GM21423 (cell line): ENCODE measurements at regions not wholly inside any gene's neighbourhood (a gene's known extent, or its start where the extent isn't known, plus 50 kb on each side); places are given as distances from the start of the nearest gene placed in this dataset.
"Not testable (repeated sequence)": the region's sequence is repeated elsewhere in the genome, so short reads cannot be mapped to it uniquely, and the experiment has no call there.

Experiments
- ATAC-seq: cut with Tn5 transposase; IDR thresholded peaks from one replicate; pipeline ENCODE4 v1.9.1; 2021; ENCODE audit warnings: mild to moderate bottlenecking, moderate library complexity; ENCODE audit not compliant: unreplicated experiment

GRCh38 chr2:208674919-208675318 lies 268.3 kb downstream of the PTH2R start:
- ATAC-seq: no peak

- not testable (repeated sequence) for ATAC-seq
These were observed 279.3 kb downstream of the PTH2R start for GRCh38 chr2:208685929-208686328.

GRCh38 chr2:208686665-208687064 lies 280.1 kb downstream of the PTH2R start:
- no peak for ATAC-seq

DNA sequence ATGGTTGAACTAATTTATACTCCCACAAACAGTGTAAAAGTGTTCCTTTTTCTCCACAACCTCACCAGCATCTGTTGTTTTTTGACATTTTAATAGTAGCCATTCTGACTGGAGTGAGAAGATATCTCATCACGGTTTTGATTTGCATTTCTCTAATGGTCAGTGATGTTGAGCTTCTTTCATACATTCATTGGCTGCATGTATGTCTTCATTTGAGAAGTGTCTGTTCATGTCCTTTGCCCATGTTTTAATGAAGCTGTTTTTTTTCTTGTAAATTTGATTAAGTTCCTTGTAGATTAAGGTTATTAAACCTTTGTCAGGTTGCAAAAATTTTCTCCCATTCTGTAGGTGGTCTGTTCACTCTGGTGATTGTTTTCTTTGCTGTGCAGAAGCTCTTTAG lies 281.1 kb downstream of the PTH2R start:
- not testable (repeated sequence) for ATAC-seq

GRCh38 chr2:208698114-208698513 lies 291.5 kb downstream of the PTH2R start:
- no peak for ATAC-seq

- no peak for ATAC-seq
These were observed 301.9 kb downstream of the PTH2R start for GRCh38 chr2:208708486-208708885.

GRCh38 chr2:208711598-208711997 lies 305.0 kb downstream of the PTH2R start:
- ATAC-seq: no peak

GRCh38 chr2:208713066-208713745 lies 306.6 kb downstream of the PTH2R start:
- ATAC-seq: no peak

- ATAC-seq: no peak
These were observed 312.2 kb downstream of the PTH2R start for GRCh38 chr2:208718828-208719227.

DNA sequence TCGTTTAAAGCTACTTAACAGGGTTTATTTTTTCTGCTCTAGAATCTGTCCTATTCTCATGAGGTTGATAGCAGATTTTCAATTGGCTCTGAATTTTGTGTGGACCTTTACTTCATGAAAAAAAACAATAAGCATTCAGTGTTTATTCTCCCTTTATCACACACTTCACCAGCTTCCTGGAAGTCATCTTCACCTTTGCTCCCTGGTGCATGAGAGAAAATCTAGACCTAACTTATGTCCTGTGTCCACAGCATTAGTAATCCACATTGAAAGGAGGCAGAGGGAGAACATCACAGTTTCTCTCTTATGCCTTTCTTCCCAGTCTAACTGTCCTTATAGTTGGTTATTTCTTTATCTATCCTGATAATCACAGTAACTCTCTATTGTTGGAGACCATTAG lies 316.1 kb downstream of the PTH2R start:
- no peak for ATAC-seq

- no peak for ATAC-seq
These were observed 318.7 kb downstream of the PTH2R start for GRCh38 chr2:208725280-208725679.

DNA sequence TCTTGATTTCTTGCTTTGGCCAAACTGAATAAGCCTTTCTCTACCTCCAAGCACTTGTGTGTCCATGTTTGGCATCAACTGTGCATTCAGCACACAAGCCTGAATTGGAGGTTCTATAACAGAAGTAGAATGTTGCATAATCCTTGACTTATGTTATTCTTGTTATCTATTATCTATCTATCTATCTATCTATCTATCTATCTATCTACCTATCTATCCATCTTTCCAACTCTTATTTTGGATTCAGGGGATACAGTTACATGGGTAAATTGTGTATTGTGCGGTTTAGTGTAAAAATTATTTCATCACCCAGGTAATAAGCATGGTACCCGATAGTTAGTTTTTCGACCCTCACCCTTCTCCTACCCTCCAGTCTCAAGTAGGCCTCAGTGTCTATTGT lies 319.6 kb downstream of the PTH2R start:
- no peak for ATAC-seq

DNA sequence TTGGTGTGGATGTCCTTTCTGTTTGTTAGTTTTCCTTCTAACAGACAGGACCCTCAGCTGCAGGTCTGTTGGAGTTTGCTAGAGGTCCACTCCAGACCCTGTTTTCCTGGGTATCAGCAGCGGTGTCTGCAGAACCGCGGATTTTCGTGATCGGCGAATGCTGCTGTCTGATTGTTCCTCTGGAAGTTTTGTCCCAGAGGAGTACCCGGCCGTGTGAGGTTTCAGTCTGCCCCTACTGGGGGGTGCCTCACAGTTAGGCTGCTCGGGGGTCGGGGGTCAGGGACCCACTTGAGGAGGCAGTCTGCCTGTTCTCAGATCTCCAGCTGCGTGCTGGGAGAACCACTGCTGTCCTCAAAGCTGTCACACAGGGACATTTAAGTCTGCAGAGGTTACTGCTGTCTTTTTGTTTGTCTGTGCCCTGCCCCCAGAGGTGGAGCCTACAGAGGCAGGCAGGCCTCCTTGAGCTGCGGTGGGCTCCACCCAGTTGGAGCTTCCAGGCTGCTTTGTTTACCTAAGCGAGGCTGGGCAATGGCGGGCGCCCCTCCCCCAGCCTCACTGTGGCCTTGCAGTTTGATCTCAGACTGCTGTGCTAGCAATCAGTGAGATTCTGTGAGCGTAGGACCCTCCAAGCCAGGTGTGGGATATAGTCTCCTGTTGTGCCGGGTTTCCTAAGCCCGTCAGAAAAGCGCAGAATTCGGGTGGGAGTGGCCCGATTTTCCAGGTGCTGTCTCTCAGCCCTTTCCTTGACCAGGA lies 345.2 kb downstream of the PTH2R start:
- not testable (repeated sequence) for ATAC-seq

DNA sequence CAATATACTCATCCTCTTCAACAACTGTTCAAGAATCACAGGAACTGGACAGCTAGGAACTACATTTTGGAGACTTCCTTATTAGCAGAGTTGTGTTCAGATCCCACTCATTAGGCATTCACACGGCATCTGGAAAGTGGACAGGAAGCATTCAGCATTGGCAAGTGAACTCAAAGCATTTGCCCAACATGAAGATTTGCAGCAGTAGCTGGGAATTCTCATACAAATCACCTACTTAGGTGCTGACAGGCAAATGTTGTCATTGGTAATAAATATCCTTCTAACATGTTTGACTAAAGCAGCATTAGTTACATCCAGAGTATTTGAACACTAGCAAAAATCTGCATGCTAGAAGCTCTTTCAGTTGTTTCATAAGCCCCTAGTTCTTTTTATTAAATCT lies 350.8 kb downstream of the PTH2R start:
- ATAC-seq: no peak

- not testable (repeated sequence) for ATAC-seq
These were observed 366.5 kb downstream of the PTH2R start for GRCh38 chr2:208773074-208773473.

- no peak for ATAC-seq
These were observed 374.6 kb downstream of the PTH2R start for GRCh38 chr2:208781166-208781565.

DNA sequence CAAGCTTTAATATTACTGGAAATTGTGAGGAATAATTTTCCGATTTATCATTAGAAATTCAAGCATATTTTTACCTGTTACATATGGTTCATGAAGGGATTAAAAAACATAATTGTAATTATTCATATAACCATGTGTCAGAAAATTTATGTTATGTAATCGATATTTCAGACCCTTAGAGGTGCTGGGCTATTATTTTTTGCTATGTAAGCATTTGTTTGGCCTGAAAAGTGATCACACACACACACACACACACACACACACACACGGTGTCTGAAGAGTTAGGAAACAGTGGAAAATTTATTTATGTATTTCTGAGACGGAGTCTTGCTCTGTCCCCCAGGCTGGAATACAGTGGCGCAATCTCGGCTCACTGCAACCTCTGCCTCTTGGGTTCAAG lies 375.5 kb downstream of the PTH2R start:
- ATAC-seq: no peak

GRCh38 chr2:208783184-208783583 lies 376.6 kb downstream of the PTH2R start:
- ATAC-seq: no peak

GRCh38 chr2:208784774-208785173 lies 378.2 kb downstream of the PTH2R start:
- not testable (repeated sequence) for ATAC-seq

DNA sequence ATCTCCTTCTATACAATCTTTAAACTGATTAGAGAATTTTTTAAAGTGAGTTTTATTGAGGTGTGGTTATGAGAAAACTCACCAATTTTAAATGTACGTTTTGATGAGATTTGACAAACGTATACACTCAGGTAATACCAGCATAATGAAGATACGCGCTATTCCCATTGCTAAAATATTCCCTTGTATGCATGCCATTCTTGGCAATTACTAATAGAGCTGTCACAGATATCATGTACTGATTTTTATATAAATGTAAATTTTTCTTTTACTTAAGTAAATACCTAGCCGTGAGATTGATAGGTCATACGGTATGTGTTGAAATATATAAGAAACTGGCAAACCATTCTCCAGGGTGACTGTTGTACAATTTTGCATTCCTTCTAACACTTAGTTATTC lies 384.7 kb downstream of the PTH2R start:
- no peak for ATAC-seq

DNA sequence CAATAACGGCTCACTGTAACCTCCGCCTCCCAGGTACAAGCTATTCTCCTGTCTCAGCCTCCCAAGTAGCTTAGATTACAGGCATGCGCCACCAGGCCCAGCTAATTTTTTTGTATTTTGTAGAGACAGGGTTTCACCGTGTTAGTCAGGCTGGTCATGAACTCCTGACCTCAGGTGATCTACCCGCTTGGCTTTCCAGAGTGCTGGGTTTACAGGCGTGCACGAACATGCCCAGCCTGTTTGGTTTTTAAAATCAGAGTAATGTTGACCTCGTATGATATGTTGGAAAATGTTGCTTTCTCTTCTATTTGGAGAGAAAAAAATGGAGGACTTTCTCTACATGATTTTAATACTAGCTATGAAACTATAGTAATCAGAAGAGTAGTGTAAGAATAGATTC lies 386.2 kb downstream of the PTH2R start:
- no peak for ATAC-seq

GRCh38 chr2:208793434-208793833 lies 386.8 kb downstream of the PTH2R start:
- ATAC-seq: no peak
